BE2C (cell line): ENCODE measurements at regions not wholly inside any gene's neighbourhood (a gene's known extent, or its start where the extent isn't known, plus 50 kb on each side); places are given as distances from the start of the nearest gene placed in this dataset.

Experiments used
- DNase-seq: peaks from one replicate; pipeline ENCODE4 v3.0.0-alpha.2; 2020
- H3K27me3 ChIP-seq: fragments of 250-450 bp; sonication (Bioruptor Pico); 2 replicates; pipeline ENCODE4 v1.5.1; 2020; ENCODE audit warnings: mild to moderate bottlenecking
- H3K36me3 ChIP-seq: fragments of 250-450 bp; sonication (Bioruptor Pico); 2 replicates; pipeline ENCODE4 v1.5.1; 2020; ENCODE audit warnings: mild to moderate bottlenecking
- H3K4me1 ChIP-seq: fragments of 250-450 bp; sonication (Bioruptor Pico); 2 replicates; pipeline ENCODE4 v1.5.1; 2020
- H3K4me3 ChIP-seq: 2 replicates; pipeline ENCODE4 v1.5.1; 2011; ENCODE audit warnings: low read depth, low read length
- H3K9me3 ChIP-seq: fragments of 250-450 bp; sonication (Bioruptor Pico); 2 replicates; pipeline ENCODE4 v1.5.1; 2020
- CTCF ChIP-seq: IDR thresholded peaks from 2 replicates; pipeline ENCODE4 v1.5.1; 2012; ENCODE audit warnings: mild to moderate bottlenecking, low read depth, low read length

DNA sequence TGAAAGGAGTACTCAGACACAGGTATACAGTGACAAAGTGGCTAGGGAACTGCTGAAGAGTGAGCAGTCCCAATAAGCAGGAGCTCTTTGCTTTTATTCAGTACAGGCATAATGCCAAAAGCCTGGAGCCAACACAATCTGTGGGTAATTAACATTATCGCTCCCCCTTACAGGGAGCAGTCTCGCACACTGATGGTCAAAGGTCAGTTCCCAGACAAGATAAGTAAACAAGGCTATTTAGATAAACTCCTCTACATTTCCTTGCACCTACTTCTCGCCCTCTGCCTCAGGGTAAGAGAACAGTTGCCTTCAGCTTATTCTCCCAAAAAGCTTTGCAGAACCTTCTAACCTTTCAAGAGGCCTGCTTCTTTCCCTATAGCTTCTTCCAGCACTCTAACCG is 73.9 kb upstream of the TAF9B start:
- H3K27me3 ChIP-seq = no peaks in the 10 kb centered on the region
- H3K9me3 ChIP-seq = no peaks in the 10 kb centered on the region
- no peaks in the 10 kb centered on the region for H3K4me1 ChIP-seq
- no peak for DNase-seq
- H3K4me3 ChIP-seq = no peak overlapping the region
- H3K36me3 ChIP-seq = no peaks in the 10 kb centered on the region
- TF ChIP-seq CTCF = no peak

- no peak for DNase-seq
- Histone ChIP-seq H3K4me1 (no peaks in the 10 kb centered on the region), H3K27me3 (no peaks in the 10 kb centered on the region), H3K4me3 (no peak overlapping the region), H3K9me3 (no peaks in the 10 kb centered on the region), H3K36me3 (no peaks in the 10 kb centered on the region)
- TF ChIP-seq CTCF = peak; percentile 32; the same call in 1 of the 2 replicates
These were observed 60.4 kb upstream of the TAF9B start for GRCh38 chrX:78199851-78200250.
